Activated T-helper 2 cell treated with anti-CD3 and anti-CD28 coated beads, Interferon-gamma antibody, Interleukin-2, Interleukin-4, amounts not matched to agents 10 μg/mL and 5 μg/mL and 100 μg/mL, durations not matched to agents 14 hours and 24 hours and 36 hours (primary cell): ENCODE measurements at regions not wholly inside any gene's neighbourhood (a gene's known extent, or its start where the extent isn't known, plus 50 kb on each side); places are given as distances from the start of the nearest gene placed in this dataset.

Experiments used
- DNase-seq: peaks from one replicate; pipeline ENCODE4 v3.0.0; 2021; ENCODE audit warnings: low spot score
- H3K27ac Mint-ChIP-seq: one replicate; pipeline ENCODE4 v1.8.0; 2021; ENCODE audit warnings: mixed read lengths
- H3K27me3 Mint-ChIP-seq: one replicate; pipeline ENCODE4 v1.8.0; 2021; ENCODE audit warnings: low read depth, mixed read lengths
- H3K36me3 Mint-ChIP-seq: one replicate; pipeline ENCODE4 v1.8.0; 2021; ENCODE audit warnings: low read depth, mixed read lengths
- H3K4me1 Mint-ChIP-seq: one replicate; pipeline ENCODE4 v1.8.0; 2021; ENCODE audit warnings: low read depth, mixed read lengths
- H3K4me3 Mint-ChIP-seq: one replicate; pipeline ENCODE4 v1.8.0; 2021; ENCODE audit warnings: low read depth, mild to moderate bottlenecking, moderate library complexity, mixed read lengths
- H3K9me3 Mint-ChIP-seq: one replicate; pipeline ENCODE4 v1.8.0; 2021; ENCODE audit warnings: mixed read lengths
- intact Hi-C: fragments of 100-400 bp; cut with micrococcal nuclease; formaldehyde crosslinking; loops from one replicate; pipeline ENCODE4 v1.15.1; 2023

DNA sequence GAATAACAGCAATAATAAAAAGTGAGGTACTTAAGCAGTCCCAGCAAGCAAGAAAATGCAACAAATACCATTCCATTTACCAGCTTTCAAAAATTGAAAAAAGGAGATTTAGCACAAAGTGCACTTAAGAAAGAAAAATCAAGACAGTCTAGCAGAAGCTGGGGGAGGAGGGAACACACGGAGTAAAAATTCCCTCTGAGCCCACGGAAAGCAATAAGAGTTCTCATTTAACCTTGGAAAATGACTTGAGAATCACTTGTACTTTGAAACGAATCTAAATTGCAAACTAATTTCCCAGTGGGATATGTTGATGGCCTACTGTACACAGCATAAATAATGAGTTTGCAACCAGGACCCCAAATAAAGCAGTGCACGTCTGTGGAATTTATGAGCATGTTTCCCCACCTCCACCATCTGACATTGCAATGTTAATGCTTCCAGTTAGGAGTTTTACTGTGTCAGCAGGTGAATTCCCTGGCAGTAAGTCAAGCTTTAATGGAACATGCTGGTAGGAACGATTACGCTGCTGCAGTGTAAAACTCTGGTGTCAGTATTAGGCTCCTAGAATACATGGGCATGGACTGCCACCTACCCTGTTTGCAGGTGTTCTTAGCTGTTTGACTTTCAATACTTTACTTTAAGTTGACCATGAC lies 386.8 kb downstream of the HDGFL1 start:
- Mint-ChIP-seq H3K27ac (no peak overlapping the region), H3K27me3 (peaks cover 2% of the 10 kb centered on the region), H3K4me1 (peaks cover 25% of the 10 kb centered on the region), H3K9me3 (peaks cover 15% of the 10 kb centered on the region), H3K4me3 (no peak overlapping the region), H3K36me3 (no peaks in the 10 kb centered on the region)
- intact Hi-C loops = no loop called here
- DNase-seq = no peak

DNA sequence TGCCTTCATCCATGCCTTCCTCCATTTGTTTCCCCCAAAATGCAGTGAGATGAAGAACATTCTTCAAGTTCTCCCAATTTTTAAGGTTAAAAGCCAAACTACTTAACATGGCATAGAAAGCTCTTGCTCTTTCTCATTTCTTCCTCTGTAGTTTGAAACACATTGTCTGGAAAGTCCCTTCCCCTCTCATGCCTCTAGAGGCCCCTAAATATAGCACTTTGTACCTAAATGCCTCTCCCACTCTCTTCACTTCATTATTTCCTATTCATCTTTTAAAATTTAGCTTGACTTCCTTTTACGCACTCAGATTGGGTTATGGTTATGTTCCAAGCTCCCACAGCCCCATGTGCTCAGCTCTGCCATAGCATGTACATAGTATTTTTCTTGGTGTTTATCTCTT lies 389.3 kb downstream of the HDGFL1 start:
- no peak for DNase-seq
- intact Hi-C loops = no loop called here
- Mint-ChIP-seq H3K27ac (no peak overlapping the region), H3K4me3 (no peak overlapping the region), H3K9me3 (peaks cover 15% of the 10 kb centered on the region), H3K36me3 (no peaks in the 10 kb centered on the region), H3K27me3 (peaks cover 6% of the 10 kb centered on the region), H3K4me1 (peaks cover 25% of the 10 kb centered on the region)

DNA sequence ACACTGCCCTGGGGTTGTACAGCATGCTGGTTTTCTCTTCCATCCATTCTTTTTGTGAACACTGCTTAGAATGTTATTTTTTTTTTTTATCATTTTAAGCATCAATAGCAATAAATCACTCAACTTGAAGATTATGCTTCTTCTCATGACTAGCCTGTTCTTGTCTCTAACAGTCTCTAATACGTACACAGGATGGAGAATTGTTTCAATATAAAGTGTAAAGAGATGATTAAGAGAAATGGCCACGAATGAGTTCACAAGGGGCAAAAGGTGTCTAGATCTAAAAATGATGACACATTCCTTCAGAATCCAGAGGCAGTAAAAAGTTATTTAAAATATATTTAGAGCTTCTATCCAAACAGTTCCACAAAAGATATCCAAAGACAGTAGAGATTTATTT lies 390.2 kb downstream of the HDGFL1 start:
- no peak for DNase-seq
- intact Hi-C loops = no loop called here
- peaks cover 8% of the 10 kb centered on the region for H3K27me3 Mint-ChIP-seq
- no peak overlapping the region for H3K4me3 Mint-ChIP-seq
- H3K27ac Mint-ChIP-seq = no peak overlapping the region
- peaks cover 15% of the 10 kb centered on the region for H3K9me3 Mint-ChIP-seq
- peaks cover 31% of the 10 kb centered on the region for H3K4me1 Mint-ChIP-seq
- H3K36me3 Mint-ChIP-seq = no peaks in the 10 kb centered on the region

DNA sequence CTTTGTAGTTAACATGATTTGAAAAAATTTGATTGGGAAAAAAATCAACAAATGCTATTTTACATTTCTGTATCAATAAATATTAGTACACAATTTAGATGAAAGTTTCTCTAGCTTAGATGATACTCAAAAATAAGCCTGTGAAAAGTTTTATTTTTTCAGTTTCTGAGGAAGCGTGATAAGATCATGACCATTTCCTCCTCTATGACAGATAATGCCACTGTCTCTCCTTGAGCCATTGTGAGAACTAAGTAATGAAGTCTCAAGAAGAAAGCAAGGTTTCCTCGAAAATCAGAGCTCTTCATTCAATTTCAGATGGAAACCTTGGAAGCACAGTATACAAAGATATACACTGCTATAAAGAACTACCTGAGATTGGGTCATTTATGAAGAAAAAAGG lies 395.0 kb downstream of the HDGFL1 start:
- Mint-ChIP-seq H3K4me3 (no peak overlapping the region), H3K9me3 (peaks cover 4% of the 10 kb centered on the region), H3K4me1 (peaks cover 8% of the 10 kb centered on the region), H3K27me3 (peaks cover 11% of the 10 kb centered on the region), H3K27ac (no peak overlapping the region), H3K36me3 (no peaks in the 10 kb centered on the region)
- intact Hi-C loops = no loop called here
- DNase-seq = no peak

DNA sequence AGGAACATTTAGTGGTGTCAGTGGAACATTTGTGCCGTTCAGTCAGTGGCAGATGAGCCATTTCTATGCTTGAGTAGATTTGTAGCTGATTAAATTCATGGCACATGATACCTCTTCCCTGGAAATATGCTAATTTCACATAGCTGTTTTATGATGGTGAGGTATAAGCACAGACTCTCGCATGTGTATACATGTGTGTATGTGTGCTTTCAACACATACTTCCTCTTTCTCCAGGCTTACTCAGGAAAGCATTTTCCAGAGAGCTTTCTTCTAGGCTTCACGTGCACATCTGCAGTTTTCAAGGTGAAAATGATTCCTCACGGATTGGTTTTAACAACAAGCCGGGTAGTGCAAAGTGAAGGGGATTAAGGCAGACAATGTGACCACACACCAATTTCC lies 396.5 kb downstream of the HDGFL1 start:
- Mint-ChIP-seq H3K9me3 (peaks cover 4% of the 10 kb centered on the region), H3K4me3 (no peak overlapping the region), H3K36me3 (no peaks in the 10 kb centered on the region), H3K27ac (no peak overlapping the region), H3K4me1 (peaks cover 8% of the 10 kb centered on the region), H3K27me3 (peaks cover 11% of the 10 kb centered on the region)
- intact Hi-C loops = no loop called here
- no peak for DNase-seq

DNA sequence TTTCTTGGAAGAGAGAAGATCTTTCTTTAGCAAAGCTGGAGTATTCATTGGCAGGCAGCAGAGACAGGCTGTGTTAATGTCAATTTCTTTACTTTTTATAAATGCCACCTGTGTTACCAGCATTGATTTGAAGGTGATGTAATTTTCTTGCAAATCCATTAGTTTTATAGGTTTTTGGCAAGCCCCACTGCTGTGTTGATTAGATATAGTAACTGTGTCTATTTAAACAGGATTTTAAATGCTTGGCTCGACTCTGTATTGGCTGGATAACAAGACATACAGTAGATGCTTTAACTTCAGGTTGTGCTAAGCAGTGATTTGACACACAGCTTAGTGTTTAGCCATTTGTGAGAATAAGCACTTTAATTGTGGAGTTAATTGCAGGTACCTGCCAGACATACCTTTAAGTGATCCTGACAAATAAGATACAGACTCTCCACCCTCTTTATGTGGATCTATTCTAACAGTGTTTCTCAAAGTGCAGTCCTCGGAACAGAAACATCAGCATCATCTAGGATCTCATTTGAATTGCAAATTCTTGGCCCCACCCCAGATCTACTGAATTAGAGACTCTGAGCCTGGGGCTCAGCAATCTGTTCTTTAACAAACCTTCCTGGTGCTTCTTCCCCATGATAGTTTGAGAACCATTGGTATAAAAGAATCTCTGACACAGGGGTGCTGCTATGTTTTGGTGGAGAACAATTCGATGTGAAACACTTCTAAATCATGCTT lies 397.5 kb downstream of the HDGFL1 start:
- H3K27ac Mint-ChIP-seq = no peak overlapping the region
- intact Hi-C loops = no loop called here
- peaks cover 4% of the 10 kb centered on the region for H3K9me3 Mint-ChIP-seq
- peaks cover 8% of the 10 kb centered on the region for H3K4me1 Mint-ChIP-seq
- peaks cover 8% of the 10 kb centered on the region for H3K27me3 Mint-ChIP-seq
- H3K4me3 Mint-ChIP-seq = no peak overlapping the region
- no peak for DNase-seq
- H3K36me3 Mint-ChIP-seq = no peaks in the 10 kb centered on the region

DNA sequence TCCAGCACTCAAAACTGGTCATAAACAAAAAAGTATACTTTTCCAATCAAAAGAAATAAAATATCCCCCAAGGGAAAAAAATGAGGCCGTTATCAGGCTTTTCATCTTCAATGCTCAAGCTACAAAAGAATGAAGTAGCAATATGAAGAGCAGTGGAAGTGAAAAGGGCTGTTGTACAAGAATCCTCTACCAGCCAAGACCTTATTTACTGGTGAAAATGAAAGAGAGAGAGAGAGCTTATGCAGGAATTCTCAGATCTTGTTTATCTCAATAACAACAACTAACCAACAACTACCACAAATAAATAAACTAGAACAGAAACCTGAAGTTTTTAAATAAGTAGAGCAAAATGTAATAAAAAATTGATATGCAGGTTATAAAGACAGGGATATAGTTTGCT lies 400.6 kb downstream of the HDGFL1 start:
- H3K27me3 Mint-ChIP-seq = peaks cover 3% of the 10 kb centered on the region
- H3K9me3 Mint-ChIP-seq = peaks cover 4% of the 10 kb centered on the region
- no peaks in the 10 kb centered on the region for H3K4me1 Mint-ChIP-seq
- no peak overlapping the region for H3K27ac Mint-ChIP-seq
- no peak for DNase-seq
- intact Hi-C loops = no loop called here
- no peak overlapping the region for H3K4me3 Mint-ChIP-seq
- no peaks in the 10 kb centered on the region for H3K36me3 Mint-ChIP-seq

DNA sequence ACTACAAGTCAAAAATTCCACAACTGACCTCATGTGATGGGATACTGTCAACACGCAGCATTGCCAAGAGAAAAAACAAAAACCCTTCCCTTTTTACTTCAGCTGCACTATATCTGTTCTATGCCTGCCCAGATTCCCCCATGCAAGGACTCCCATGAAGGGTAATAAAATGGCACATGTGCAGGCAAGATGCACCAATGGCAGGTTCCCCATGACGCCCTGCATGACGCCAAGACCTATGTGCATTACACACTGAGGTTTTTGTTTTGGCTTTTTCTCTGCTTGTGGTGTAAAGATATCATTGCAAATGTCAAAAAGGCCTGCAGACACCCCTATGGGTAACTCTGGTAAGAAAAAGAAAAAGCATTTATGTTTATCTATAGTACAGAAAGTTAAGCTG lies 403.4 kb downstream of the HDGFL1 start:
- peaks cover 4% of the 10 kb centered on the region for H3K9me3 Mint-ChIP-seq
- no peak for DNase-seq
- no peaks in the 10 kb centered on the region for H3K4me1 Mint-ChIP-seq
- no peaks in the 10 kb centered on the region for H3K27me3 Mint-ChIP-seq
- no peak overlapping the region for H3K4me3 Mint-ChIP-seq
- no peaks in the 10 kb centered on the region for H3K36me3 Mint-ChIP-seq
- H3K27ac Mint-ChIP-seq = no peak overlapping the region
- intact Hi-C loops = no loop called here

DNA sequence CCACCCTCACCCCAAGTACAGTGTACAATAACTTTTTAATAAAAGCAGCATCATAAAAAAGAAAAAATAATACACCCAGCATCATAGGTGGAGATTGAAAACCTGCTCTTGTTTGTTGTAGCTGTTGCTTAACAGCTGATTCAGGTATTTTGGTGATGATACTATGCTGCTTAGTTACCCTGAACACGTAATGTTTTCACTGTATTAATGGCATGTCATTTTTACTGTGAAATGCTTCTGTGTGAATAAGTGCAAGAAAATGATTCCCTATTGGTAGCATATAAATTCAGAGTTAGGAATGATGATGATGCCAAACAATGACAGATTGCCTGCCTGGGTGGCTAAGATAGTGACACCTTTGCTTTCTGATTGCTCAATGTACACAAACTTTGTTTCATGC lies 405.7 kb downstream of the HDGFL1 start:
- DNase-seq = no peak
- Mint-ChIP-seq H3K36me3 (no peaks in the 10 kb centered on the region), H3K9me3 (peaks cover 8% of the 10 kb centered on the region), H3K4me1 (no peaks in the 10 kb centered on the region), H3K27ac (no peak overlapping the region), H3K27me3 (no peaks in the 10 kb centered on the region), H3K4me3 (no peak overlapping the region)
- intact Hi-C loops = no loop called here

DNA sequence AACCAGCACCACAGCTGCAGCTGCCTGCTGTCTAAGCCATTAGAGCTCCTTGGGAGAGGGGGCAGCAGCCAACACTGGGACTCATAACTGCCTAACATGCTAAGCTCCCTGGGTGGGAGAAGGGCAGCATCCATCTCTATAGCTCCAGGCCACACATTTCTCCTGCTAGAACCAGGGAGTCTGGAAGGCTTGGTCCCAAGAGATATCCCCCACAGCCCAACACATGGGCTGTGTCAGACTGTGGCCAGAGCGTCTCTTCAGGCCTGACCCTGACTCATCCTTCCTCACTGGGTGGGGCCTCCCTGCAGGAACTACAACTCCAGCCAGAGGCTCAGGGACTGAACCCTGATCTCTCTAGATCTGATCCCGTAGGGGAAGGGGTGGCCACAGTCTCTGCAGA lies 411.1 kb downstream of the HDGFL1 start:
- no peak overlapping the region for H3K4me3 Mint-ChIP-seq
- no peak overlapping the region for H3K27ac Mint-ChIP-seq
- no peaks in the 10 kb centered on the region for H3K4me1 Mint-ChIP-seq
- H3K9me3 Mint-ChIP-seq = peaks cover 9% of the 10 kb centered on the region
- intact Hi-C loops = no loop called here
- no peak for DNase-seq
- no peaks in the 10 kb centered on the region for H3K27me3 Mint-ChIP-seq
- no peaks in the 10 kb centered on the region for H3K36me3 Mint-ChIP-seq

DNA sequence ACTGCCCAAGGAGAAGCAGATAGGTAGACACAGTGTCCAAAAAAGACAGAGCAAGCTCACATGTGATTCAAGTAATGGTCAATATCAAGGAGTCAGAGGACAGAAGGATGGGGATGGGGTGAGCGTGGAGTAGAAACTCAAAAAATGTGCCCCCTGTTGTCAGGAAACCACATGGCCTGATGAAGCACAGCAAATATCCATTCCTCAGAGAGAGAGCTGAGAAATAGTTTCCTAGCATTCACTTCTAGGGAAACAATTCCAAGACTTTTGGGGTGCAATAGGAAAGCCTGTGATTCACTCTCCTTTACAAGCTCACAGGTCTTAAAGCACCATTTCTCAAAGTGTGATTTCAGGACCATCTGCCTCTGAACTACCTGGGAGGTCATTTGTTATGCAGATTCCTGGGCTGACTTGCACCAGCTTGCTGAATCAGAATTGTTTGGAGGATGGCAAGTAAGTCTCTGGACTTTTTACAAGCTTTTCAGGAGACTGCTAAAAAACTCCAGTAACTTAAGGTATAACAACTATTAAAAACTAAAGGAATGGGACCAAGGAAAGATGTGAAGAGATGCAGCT lies 432.8 kb downstream of the HDGFL1 start:
- no peak overlapping the region for H3K4me3 Mint-ChIP-seq
- no peak for DNase-seq
- H3K27ac Mint-ChIP-seq = no peak overlapping the region
- no peaks in the 10 kb centered on the region for H3K27me3 Mint-ChIP-seq
- intact Hi-C loops = no loop called here
- no peaks in the 10 kb centered on the region for H3K36me3 Mint-ChIP-seq
- no peaks in the 10 kb centered on the region for H3K4me1 Mint-ChIP-seq
- H3K9me3 Mint-ChIP-seq = peaks cover 11% of the 10 kb centered on the region

DNA sequence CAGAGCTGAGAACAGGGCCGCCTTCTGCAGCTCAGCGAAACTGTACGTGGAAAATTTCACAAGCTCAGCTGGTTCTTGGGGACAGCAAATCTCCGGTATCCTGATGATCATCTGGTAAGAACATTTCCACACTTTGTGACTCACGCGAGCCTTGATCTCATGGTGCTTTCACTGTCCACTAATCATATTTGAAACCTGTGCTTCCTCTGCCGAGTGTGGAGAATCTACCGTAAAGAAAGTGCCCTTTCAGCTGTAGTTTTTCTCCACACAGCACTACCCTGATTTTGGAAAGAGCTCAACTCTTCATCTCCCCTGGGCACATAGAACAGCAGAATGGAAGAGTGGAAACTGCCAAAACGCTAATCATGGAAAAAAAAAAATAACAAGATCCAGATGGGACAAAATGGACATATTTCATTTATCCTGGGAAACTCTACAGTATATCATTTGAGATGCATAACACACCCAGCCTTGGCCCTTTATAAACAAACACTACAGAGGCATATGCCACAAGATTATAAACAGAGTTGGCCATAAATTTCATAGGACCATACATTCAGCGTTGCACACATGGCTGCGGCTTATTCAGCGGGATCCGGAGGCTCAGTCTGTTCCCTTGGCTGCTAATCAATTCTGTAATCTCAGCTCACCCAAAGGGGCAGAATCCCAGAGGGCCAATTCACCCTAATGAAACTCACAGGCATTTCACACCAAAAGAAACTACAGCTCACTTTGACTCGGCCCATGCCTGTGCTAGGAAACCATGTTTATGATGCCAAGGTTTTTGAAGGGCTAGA lies 434.5 kb downstream of the HDGFL1 start:
- Mint-ChIP-seq H3K27ac (no peak overlapping the region), H3K4me3 (no peak overlapping the region)

DNA sequence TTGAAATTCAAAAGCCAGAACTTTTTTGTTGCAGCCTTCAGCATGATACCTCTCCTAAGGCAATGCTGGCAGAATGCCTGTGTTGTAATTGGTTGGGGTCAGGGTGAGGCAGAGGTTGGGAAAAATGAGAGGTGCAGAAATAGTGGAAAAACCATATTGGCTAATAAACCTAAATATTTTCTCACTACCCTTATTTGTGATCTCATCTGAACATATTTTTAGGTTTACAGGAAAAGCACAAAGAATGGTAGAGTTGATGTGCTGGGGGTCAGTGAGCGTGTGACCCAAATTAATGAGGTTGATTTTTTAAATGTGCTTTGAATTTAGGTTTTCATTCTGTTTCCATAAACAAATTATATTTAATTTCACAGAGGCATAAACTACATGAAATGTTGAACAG lies 437.3 kb downstream of the HDGFL1 start:
- Mint-ChIP-seq H3K27me3 (no peaks in the 10 kb centered on the region), H3K27ac (no peak overlapping the region), H3K9me3 (no peaks in the 10 kb centered on the region), H3K4me1 (no peaks in the 10 kb centered on the region), H3K36me3 (no peaks in the 10 kb centered on the region), H3K4me3 (no peak overlapping the region)
- intact Hi-C loops = no loop called here
- no peak for DNase-seq

More for the DNA sequence above, 434.5 kb downstream of the HDGFL1 start:
- Mint-ChIP-seq H3K4me1 (no peaks in the 10 kb centered on the region), H3K36me3 (no peaks in the 10 kb centered on the region), H3K27me3 (no peaks in the 10 kb centered on the region), H3K9me3 (peaks cover 11% of the 10 kb centered on the region)
- intact Hi-C loops = no loop called here
- no peak for DNase-seq
